Jurkat, Clone E6-1 (cell line): ENCODE measurements at regions not wholly inside any gene's neighbourhood (a gene's known extent, or its start where the extent isn't known, plus 50 kb on each side); places are given as distances from the start of the nearest gene placed in this dataset.
"Not testable (repeated sequence)": the region's sequence is repeated elsewhere in the genome, so short reads cannot be mapped to it uniquely, and the experiment has no call there.

Experiments
- DNase-seq: peaks from one replicate; pipeline ENCODE4 v3.0.0-alpha.2; 2011; ENCODE audit warnings: low read depth, low spot score
- H3K4me3 ChIP-seq: 2 replicates; pipeline ENCODE4 v1.5.1; 2011; ENCODE audit warnings: mild to moderate bottlenecking, low read length, control low read depth, moderate library complexity

DNA sequence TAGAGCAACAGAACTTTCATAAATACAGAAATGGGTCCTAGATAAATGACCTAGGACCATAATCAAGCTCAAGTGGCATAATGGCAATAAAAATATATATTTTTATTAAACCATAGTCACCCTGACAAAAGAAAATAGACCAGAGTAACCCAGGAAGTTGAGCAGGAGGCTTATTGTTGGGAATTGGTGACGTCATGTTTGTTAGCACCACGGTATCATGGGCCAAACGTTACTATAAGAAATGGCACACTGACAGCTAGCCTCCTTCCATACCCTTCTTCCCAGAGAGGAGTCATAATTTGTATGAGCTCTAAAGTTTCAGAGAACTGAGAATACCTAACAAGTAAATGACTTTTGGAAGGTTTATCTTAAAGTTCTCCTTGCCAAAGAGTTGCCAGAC is 1698.2 kb downstream of the REEP3 start:
- no peak for DNase-seq
- no peak overlapping the region for H3K4me3 ChIP-seq

DNA sequence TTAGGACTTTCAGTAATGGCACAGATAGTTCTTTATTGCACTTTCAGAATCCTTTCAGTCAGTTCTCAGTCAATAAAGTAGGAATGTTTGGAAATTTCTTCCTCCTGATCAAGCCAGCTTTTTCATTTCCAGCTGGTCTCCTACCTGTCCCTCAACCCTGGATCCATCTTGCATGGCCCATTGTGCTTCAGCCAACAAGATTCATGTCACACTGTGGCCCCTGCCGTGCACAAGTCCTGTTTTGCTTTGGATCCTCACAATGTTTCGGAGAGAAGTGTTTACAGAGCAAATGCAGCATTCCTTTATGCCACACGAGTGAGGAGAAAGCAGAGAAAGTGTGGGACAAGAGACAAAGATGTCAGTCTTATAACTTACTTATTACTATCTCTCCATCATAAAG is 1694.7 kb upstream of the LRRTM3 start:
- no peak for DNase-seq
- H3K4me3 ChIP-seq, result no peak overlapping the region

DNA sequence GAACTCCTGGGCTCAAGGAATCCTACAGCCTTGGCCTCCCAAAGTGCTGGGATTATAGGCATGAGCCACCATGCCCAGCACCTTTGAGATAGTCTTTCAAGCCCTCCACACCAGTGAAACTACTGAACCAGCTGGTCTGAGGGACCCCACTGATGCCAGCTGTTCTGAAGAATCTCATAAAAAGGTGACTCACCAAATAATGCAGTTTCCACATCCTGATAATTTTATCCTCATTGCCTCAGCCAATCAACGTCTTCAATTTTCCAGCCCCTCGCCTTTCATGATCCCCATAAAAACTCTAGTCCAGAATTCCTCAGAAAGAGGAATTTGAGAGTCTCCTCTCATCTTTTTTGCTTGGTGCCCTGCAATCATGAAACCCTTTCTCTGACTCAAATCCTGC is 1691.6 kb upstream of the LRRTM3 start:
- no peak overlapping the region for H3K4me3 ChIP-seq
- DNase-seq, result no peak

DNA sequence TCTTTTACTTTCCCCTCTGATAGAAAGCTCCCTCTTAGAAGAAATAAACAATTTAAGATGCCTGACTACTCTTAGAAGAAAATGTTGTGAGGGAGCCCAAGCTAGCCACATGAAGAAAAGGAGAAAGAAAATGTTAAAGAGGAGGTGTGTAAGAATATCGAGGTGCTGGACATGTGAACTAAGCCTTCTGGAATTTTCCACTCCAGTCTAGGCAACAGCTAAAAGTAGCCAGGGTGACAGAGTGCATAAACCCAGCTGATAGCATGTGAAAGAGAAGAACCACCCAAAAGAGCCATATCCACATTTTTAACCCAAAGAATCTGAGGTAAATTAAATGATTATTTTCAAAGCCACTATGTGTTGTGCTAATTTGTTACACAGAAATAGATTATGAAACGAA is 1690.6 kb upstream of the LRRTM3 start:
- DNase-seq, result no peak

DNA sequence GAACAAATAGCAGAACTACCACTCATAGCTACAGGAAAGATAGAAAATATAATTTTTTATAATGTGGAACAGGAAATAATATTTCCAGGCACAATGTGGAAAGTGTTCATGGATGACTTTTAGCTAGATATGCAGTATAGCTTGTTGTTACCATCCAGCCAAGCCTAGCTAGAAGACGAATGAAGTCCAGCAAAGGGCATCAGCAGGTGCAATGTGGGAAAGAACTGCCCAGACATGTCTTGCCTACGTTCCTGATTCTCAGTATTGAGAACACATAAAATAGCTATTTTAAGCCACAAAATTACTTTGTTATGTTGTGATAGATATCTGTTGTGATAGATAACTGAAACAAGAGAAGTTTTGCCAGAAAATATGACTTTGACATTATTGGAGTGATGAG is 1690.0 kb upstream of the LRRTM3 start:
- DNase-seq, result no peak
- no peak overlapping the region for H3K4me3 ChIP-seq

More for the DNA sequence above, 1690.6 kb upstream of the LRRTM3 start:
- H3K4me3 ChIP-seq, result no peak overlapping the region

DNA sequence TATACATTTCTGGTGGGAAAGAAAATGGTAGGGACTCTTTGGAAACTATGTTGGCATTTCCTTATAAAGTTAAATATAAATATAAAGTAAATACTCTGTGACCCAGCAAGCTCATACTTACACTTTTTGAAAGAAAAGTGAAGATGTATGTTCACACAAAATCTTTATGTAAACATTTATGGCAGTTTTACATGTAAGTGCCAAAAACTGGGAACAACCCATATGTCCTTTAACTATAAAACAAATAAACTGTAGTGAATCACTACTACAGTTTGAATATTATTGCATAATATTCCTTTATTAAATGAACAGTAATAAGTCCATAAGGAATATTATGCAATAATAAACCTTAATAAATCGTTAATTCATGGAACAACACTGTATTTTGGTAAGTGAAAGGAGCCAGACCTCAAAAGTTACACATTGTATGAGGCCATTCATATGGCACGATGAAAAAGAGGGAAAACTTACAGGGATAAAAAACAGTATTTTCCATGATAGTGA is 1660.3 kb upstream of the LRRTM3 start:
- no peak overlapping the region for H3K4me3 ChIP-seq
- no peak for DNase-seq

DNA sequence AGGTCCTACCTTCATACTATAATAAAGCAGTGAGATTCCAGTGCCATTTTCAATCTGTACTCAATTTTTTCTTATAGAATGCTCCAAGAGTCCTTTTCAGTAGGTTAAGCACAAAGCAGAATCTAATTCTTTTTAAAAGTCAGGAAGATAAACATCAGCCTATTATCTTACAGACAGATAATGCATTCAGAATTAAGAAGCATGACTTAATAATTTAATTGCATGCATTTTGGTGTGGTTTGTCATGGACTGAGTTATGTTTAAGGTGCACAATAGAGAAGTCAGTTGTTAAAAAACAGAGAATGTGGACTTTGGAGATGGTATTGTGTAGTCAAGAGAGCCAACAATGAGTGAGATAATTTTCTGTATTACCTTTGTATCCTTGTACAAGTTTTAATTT is 1656.3 kb upstream of the LRRTM3 start:
- not testable (repeated sequence) for DNase-seq, H3K4me3 ChIP-seq

DNA sequence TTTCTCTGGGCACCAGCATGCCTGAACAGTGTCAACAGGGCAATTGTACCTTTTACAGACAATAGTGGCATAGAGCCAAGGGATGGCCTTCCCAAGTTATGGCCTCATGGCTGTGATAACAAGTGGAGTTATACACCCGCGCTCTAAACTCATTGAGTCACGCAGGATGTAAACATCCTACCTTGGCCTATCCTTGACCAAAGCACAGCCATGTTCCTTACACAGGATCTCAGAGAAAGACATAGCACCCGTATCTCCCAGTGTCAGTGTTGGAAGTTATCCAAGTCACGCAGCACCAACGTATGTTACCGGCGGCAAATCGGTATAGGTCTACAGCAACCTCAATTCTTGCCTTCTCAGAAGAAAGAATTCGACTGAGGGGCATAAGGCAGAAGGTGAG is 1654.9 kb upstream of the LRRTM3 start:
- DNase-seq, result no peak
- H3K4me3 ChIP-seq, result no peak overlapping the region

DNA sequence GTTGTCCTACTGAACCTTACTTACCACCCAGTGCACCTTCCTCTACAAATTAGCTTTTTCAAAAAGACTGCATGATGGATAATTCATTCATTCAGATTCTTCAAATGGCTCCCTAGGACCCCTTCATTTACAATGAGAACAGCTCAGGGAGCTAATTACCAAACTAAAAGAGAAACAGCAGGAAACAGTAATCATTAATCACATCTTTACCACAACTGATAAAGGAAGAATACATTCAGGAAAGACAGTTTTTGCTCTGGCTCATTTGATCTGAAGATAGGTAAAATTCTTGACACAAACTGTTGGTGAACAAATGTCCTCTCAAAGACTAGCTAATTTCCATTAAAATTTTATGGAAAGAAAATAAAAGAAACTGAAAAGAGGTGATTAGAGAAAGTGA is 1652.7 kb upstream of the LRRTM3 start:
- no peak for DNase-seq
- no peak overlapping the region for H3K4me3 ChIP-seq

DNA sequence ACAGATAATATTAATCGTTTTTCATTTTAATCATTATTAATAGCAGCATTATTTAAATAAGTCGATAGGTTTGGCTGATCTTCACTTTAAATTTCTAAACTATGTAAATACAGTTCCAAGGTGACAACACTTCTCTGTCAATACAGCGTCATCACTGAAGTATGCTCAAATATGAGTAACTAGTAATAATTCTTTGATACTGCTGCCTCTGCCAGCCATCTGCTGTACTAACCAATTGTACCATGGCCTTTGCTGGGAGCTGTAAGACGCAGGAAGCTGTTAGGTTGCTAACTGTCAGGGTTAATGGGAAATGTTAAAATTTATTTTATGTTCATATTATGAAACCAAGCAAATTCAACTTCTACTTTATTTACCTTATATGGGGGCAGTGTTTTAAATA is 1650.5 kb upstream of the LRRTM3 start:
- no peak overlapping the region for H3K4me3 ChIP-seq
- DNase-seq, result no peak

DNA sequence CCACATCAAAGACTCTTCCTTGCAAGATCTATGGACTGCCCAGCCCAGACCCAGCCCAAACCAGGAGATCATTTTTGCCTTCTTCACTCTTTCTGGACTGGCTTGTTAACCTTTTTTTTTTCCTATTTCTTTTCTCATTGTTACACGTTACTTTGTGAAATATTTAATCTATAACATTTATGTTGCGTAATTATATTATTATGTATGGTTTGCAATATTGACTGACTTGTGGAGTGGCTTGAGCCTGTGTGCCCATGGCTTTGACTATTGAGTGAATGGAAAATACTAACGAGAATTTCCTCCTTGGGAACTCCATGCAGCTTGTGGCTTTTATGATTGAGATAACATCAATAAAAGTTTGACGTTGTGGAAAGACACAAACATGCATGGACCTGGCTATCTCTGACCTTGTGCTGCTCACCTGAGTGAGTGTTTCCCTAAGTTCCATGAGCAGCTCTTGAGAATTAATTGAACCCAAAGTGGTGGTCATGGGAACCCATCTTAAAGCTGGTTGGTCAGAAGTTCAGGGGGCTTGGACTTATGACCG is 1641.3 kb upstream of the LRRTM3 start:
- H3K4me3 ChIP-seq, result no peak overlapping the region
- no peak for DNase-seq

DNA sequence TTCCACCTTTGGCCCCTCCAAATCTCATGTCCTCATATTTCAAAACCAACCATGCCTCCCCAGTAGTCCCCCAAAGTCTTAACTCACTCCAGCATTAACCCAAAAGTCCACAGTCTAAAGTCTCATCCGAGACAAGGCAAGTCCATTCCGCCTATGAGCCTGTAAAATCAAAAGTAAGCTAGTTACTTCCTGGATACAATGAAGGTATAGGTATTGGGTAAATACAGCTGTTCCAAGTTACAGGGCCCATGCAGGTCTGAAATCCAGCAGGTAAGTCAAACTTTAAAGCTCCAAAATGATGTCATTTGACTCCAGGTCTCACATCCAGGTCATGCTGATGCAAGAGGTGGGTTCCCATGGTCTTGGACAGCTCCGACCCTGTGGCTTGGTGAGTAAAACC is 1640.1 kb upstream of the LRRTM3 start:
- not testable (repeated sequence) for DNase-seq, H3K4me3 ChIP-seq

DNA sequence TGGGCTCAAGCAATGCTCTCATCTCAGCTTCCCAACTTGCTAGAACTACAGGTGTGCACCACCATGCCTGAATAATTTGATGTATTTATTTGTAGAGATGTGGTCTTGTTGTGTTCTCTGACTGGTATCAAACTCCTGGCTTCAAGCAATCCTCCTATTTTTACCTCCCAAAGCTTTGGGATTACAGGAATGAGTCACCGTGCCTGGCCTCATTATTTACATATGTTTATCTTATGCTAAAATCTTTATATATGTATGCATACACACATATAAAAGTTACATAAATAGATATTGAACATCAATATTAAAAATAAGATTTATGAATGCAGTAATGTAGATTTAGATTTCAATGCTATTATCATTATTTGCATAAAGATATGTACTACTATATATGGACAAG is 1634.5 kb upstream of the LRRTM3 start:
- H3K4me3 ChIP-seq, result no peak overlapping the region
- no peak for DNase-seq

DNA sequence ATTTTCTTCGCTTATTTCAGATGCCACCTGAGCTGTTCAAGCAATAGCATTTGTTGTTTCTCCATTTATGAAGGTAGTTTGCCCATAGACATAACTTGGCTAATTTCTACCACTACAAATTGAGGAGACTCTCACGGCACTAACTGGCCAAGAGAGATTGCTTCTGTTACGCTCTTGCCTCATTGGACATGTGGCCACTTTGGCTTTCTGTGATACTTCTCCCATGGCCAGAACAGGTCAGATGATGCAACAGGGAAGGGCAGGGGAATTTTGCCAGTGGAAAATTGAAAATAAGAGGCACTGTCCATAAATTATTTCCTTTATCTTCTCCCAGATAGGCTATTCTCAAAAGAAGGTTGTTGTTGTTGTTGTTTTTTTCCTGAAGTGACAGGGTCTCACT is 1633.3 kb upstream of the LRRTM3 start:
- DNase-seq, result no peak
- H3K4me3 ChIP-seq, result no peak overlapping the region

DNA sequence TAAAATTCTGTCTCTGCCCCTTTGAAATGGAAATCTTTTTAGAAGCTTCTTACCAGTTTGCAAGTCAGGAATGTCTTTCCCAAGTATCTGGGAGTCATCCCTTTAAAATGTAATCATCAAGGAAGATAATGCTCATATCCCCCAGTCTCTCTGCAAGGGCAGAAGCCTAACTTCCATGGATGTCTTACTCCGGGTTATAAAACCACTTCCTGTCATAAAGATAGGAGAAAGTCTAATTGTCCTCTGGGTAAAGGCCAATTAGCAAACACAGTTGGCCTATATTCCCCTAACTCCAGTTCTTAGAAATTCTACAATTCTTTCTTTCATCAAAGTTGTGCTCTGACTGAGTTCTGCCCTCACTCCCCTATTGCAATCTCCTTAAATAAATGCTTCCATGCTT is 1631.5 kb upstream of the LRRTM3 start:
- H3K4me3 ChIP-seq, result no peak overlapping the region
- no peak for DNase-seq

DNA sequence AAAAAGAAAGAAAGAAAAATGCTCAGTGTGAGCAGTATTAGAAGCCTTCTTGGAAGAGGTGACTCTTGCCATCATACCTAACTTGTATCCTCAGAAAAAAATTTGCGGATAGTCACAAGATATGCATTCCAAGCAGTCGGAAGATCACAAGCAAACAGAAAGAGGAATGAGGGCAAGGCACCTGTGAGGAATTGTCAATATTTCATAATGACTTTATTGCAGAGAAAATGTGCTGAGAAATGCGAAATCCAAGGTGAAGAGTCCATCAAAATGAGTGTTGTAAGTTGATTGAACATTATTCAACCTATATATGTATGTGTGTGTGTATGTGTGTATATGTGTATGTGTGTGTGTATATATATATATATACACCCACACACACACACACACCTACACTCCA is 1624.7 kb upstream of the LRRTM3 start:
- DNase-seq, result no peak
- H3K4me3 ChIP-seq, result no peak overlapping the region

DNA sequence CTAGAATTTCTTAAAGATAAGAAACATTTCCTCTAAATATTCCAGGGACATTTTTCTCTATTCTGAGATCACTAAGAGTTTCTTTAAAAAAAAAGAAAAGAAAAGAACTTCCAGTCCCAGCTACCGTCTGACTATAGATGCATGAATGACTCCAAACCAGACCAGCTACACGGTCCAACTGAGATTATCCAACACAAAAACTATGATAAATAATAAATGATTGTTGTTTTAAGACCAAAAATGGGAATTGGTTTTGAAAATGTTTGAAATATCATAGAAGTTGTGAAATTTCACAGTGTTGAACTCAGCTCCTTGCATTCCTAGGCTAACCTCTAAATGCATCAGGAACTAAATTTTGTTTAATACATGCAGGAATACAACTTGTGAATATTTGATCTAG is 1619.6 kb upstream of the LRRTM3 start:
- DNase-seq, result no peak

DNA sequence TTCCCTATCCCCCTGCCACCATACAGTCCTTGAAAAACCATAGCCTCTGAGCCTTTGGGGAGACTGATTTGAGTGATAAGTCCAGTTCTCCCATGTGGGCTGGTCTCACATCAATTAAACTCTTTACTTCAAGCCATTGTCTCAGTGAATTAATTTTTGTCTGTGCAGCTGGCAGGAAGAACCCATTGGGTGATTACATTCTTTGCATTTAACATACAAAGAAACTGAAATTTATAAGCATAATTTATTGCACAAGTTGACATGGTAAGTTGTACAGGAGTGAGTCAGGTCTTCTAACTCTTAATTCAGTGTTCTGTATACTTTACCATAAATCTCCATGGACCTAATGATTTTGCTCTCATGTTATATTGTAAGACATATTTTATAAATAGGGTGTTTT is 1613.0 kb upstream of the LRRTM3 start:
- DNase-seq, result no peak
- H3K4me3 ChIP-seq, result no peak overlapping the region

More for the DNA sequence above, 1619.6 kb upstream of the LRRTM3 start:
- no peak overlapping the region for H3K4me3 ChIP-seq

DNA sequence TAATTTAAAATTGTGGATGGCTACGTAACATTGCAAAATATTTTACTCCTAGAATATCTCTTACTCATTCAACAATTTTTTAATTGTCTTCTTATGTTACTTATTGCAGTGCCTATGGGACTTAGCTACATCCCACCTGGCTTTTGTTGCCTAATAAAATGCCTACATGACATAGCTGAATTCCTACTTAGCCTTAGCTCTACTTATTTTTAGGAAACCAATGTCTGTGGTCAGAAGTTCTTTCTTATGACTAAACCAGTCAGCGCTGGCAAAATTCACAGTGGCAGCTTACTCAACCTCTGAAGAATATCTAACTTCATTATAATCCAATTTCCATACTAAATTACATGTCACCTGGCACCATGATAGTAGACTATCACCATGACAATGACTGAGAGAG is 1612.4 kb upstream of the LRRTM3 start:
- H3K4me3 ChIP-seq, result no peak overlapping the region
- DNase-seq, result no peak

DNA sequence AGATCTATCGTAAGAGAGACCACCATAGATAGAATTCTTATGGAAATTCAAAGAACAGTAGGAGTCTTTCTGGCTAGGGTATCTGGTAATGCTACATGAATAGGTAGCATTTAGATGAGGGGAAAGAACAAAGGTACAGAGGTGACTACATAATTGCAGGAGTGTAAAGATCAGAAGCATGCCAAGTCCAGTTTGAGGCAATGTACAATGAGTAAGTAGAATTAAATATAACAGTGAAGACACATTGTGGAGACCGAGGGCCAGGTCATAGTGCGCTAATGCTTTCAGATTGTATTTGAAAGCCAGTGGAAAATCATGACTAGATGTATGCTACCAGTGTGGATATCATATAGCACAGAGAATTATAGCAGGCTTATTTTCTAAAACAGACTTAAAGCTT is 1611.6 kb upstream of the LRRTM3 start:
- H3K4me3 ChIP-seq, result no peak overlapping the region
- no peak for DNase-seq

DNA sequence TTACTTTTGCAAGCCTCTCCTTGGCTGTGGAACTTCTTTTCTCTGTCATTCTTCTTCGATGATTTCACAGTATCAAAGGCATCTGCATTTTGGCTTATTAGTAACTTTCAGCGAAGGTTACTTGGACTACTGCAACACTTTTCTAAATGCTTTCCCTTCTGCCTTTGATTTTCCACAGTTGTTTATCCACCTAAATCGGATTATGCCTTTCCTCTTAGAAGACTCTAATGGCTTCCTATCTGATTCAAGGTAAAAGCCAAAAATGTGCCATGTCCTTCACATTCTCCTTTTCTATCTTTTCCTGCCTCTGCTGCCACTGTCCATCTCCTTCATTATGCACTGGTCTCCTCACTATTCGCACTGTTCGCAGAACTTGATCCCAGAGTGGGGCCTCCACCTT is 1606.3 kb upstream of the LRRTM3 start:
- H3K4me3 ChIP-seq, result no peak overlapping the region
- DNase-seq, result no peak
